ENCODE measurements at regions not wholly inside any gene's neighbourhood (a gene's known extent, or its start where the extent isn't known, plus 50 kb on each side); places are given as distances from the start of the nearest gene placed in this dataset.
"Not testable (repeated sequence)": the region's sequence is repeated elsewhere in the genome, so short reads cannot be mapped to it uniquely, and the experiment has no call there.

DNA sequence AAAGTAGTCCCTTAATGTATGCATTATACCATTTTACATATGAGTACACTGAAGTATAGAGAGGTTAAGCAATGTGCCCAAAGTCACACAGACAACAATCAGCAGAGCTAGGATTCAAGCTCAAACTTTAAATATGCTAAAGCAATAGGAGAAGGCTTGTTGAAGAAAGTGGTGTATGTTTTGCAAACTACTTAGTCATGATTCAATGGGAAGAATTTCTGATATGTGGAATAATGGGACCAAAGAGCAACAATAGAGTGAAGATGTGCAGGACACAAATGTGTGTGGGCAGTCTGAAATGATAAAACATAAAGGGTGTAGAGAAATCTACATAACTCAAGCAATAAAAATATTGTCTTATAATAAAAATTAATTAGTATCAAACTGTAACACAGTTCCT, 109.0 kb upstream of the ARSJ start:
- DNase-seq = no peak

DNA sequence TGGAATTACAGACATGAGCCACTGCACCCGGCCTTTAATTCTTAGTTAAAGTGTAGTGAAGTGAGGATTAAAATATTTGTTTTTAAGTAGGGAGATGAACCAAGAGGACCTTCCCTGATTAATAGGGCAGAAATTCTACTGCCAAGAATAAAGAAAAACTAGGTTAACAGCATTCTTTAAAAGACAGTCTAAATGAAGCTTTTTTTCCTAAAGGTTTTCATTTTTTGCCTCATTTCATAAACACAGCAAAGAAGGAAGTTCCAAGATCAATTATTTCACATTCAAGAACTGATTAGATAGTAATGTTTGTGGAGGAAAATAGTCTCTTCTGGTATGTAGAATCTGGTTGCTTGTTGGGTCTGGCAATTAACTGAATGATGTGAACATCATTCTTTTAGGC, 112.1 kb upstream of the ARSJ start:
- no peak for DNase-seq

DNA sequence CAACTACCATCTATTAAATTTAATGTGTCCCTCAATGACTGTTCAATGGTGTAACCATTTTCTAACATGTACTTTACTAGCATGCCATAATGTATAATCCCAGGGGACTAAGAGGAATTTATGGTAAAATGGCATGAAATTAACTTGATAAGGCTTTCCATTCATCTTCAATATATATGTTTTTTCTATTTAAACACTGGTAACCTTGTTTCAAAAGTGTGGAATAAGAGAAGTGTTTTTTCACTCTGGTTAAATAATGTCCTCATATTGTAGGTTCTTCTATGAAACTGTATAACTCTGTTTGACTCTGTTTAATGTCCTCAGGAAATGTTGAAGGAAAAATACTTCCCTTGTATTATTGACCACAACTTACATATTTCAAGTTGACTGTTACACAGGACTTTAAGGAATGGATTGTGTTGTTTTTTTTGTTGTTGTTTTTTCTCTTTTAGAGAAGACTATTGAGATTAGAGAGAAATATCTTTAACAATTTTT, 113.8 kb upstream of the ARSJ start:
- no peak for DNase-seq

GRCh38 chr4:114100288-114101031, 121.0 kb upstream of the ARSJ start:
- DNase-seq = no peak

GRCh38 chr4:114103908-114104307, 124.5 kb upstream of the ARSJ start:
- DNase-seq = no peak

GRCh38 chr4:114108869-114109268, 129.4 kb upstream of the ARSJ start:
- DNase-seq = no peak

GRCh38 chr4:114109776-114110175, 130.3 kb upstream of the ARSJ start:
- DNase-seq = no peak

- no peak for DNase-seq
Measured at GRCh38 chr4:114115526-114115925, 136.1 kb upstream of the ARSJ start.

DNA sequence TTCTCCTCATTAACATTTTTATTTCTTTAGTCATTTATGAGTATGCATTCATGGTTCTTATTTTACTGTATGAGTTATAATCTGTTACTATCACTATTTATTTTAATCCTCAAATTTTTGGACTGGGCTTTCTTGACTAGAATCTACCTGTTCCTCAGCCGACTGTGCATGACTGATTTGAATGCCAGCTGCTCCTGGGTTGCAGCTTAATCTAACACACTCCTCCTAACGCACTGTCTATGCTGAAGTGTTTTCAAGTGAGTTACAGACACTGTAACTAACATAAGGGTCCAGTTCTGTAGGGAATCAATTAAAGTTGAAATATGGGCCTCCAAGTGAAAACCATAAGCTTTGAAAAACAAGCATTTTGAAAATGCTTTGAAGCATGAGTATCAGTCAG, 137.4 kb upstream of the ARSJ start:
- no peak for DNase-seq

- DNase-seq = no peak
Measured at GRCh38 chr4:114121221-114121620, 141.8 kb upstream of the ARSJ start.

- no peak for DNase-seq
Measured at GRCh38 chr4:114132199-114132598, 152.8 kb upstream of the ARSJ start.

DNA sequence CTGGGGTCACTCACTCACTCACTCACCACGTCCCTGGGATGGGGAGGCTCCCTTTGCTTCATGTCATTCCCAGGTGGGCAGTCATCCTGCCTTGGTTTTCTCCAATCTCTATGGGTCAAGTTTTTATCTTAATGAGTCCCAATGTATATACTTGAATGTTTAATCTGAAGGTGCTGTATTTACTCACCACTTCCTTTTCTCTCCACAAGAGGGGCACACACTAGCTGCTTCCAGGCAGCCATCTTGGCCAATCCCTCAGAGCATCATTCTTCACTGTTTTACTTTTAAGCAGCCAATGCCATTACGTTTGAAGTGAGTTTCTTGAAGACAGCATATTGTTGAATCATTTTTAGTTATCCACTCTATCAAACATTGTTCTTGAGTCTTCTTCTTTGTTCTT, 153.4 kb upstream of the ARSJ start:
- no peak for DNase-seq

GRCh38 chr4:114136069-114136468, 156.6 kb upstream of the ARSJ start:
- DNase-seq = no peak

- DNase-seq = no peak
Measured at GRCh38 chr4:114137984-114138383, 158.5 kb upstream of the ARSJ start.

GRCh38 chr4:114146947-114147618, 167.6 kb upstream of the ARSJ start:
- DNase-seq = no peak

DNA sequence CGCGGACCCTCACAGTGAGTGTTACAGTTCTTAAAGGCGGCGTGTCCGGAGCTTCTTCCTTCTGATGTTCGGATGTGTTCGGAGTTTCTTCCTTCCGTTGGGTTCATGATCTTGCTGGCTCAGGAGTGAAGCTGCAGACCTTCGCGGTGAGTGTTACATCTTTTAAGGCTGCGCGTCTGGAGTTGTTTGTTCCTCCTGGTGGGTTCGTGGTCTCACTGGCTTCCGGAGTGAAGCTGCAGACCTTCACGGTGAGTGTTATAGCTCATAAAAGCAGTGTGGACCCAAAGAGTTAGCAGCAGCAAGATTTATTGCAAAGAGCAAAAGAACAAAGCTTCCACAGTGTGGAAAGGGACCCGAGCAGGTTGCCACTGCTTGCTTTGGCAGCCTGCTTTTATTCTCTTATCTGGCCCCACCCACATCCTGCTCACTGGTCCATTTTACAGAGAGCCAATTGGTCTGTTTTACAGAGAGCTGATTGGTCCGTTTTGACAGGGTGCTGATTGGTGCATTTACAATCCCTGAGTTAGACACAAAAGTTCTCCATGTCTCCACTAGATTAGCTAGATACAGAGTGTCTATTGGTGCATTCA, 168.3 kb upstream of the ARSJ start:
- not testable (repeated sequence) for DNase-seq

GRCh38 chr4:114148372-114149070, 169.1 kb upstream of the ARSJ start:
- DNase-seq = not testable (repeated sequence)

DNA sequence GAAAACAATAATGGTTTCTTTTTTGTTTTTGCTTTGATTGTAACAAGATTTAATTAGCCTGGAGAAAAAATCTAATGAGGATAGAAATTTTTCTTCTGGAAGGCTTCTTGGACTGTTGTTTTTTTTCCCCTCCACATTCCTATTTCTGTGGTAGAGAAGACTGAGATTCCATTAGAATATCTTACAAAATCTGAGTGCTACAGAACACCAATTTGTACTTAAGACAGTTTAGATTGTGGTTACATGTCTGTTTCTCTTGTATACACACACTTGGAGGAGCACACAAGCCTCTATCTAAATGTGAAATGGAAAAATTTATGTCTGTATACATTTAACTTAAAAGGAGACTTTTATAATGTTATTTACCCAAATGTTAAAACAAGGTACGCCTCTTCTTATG, 176.9 kb upstream of the ARSJ start:
- no peak for DNase-seq

DNA sequence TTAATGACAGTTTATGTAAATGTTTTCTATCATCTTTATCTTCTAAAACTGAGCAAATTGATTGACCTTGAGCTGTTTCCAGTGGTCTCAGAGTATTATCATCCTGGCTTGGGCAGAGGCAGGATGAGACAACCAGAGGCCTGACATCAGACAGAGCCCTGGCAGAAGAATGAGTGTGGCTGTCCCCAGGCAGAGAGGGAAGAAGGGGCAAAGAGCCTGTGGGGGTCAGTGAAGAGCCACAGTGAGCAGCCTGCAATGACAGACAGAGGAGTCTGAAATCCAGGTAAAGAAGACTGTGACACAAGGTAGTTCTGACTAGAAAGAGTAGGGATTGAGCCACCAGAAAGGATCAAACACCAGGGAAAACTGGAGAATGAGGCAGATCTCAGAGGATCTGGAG, 182.4 kb upstream of the ARSJ start:
- DNase-seq = no peak

- DNase-seq = no peak
Measured at GRCh38 chr4:114163051-114163450, 183.6 kb upstream of the ARSJ start.

- no peak for DNase-seq
Measured at GRCh38 chr4:114173968-114174367, 194.5 kb upstream of the ARSJ start.

GRCh38 chr4:114177628-114178027, 198.2 kb upstream of the ARSJ start:
- DNase-seq = no peak

GRCh38 chr4:114178392-114178791, 198.9 kb upstream of the ARSJ start:
- no peak for DNase-seq

- peak; percentile 42 for DNase-seq
Measured at GRCh38 chr4:114180481-114180880, 201.0 kb upstream of the ARSJ start.
